Hippocampal formation (tissue), 2 donors: ENCODE measurements at regions not wholly inside any gene's neighbourhood (a gene's known extent, or its start where the extent isn't known, plus 50 kb on each side); places are given as distances from the start of the nearest gene placed in this dataset.

Experiments
- DNase-seq, 2 donors: peaks; one replicate each; lab custom pipeline; 2025; lab: John Stamatoyannopoulos, UW

DNA sequence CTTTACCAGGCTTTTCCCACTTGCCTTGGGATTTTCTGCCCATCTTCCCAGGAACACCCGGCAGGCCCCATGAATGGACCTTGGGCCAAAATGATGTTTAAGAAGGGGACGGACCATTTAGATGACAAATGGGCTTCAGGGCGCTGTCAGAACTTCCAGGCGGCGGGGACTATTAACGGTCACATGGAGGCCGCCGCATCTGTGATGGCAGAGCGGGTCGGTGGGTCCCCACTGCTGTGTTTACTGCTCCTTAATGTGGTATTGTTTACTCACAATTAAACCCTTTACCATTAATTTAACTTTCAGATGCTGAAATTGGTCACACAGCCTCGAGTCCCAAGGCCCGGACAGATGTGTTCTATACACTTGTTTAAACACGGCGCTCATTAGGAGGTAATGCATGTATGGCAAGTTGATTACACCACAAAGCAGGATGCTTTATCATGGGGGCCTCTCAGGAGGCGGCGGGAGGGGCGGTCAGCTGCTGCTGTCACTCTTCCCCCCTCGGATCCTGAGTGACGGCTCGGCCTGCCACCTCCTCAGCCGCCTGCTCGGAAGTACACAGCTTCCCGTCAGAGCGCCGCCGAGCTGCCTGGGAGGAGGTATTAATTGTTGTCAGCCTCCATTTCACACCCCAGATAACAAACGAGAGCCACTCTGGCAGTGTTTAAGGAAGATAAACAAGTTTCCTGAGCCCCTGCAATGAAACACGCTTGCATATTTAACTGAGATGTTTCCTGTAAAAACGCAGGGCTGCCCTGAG is 83.9 kb upstream of the IRX3 start:
- no peak for DNase-seq

DNA sequence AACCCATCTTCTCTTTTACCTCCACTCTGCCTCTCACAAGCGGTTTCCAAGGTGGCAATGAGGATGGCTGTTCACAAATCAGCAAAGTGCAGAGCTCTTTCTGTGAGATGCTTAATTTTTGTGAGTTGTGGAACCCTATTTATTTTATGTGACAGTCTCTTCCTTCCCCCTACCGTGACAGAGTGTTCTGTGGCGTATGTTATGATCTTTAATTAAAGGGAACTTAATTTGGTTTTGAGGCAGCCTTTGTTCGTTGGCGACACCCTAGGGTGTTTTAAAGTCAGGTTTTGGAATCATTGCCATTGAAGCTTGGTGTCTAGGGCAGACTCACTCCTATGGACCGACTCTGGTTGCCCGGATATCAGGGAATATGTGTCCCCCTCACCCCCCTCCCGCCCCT is 83.3 kb upstream of the IRX3 start:
- no peak for DNase-seq

DNA sequence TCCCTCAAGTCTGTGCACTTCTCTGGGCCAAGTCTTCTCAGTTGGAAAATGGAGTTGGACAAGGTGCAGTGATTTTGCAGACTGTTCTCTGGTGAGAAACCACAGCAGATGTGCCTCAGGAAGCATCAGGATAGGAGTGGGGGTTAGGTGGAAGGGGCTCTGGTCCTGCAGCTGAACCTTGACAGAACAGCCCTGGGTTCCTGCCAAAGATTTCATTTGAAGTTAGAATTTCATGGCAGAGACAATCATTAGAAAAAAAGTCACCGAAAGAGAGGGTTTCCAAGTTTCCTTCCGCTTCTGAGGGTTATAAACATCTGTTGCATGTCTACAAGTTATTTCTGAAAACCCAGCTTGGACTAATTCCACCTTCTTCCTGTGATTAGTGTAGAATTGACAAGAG is 80.4 kb upstream of the IRX3 start:
- no peak for DNase-seq

DNA sequence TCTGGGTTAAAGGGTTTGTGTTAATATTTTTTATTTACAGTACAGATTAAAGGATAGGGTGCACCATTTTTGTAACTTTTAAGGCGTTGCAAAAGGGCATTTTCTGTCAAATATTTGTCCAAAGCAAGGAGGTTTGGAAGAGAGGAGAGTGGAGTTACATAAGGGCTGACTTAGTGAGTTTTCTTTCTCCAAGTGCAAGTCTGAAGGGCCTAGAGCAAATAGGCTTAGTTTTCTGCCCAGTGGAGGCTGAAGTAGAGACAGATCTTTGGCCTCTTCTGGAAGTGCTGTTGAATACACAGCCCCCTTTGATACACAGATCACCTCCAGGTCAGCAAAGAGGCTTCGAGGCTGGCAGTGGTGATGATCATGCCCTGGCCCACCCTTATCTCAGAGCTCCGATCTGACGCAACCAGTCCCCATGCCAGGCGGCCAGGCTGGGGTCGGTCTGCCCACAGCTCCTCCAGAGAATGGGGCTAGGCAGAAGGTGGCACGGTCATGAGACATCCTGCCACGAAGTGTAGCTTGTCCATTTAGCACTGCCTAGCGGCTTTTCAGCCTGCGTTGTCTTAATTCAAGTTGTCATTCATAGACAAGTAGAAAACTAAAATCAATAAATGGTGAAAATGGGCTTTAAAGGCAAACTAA is 79.5 kb upstream of the IRX3 start:
- no peak for DNase-seq

DNA sequence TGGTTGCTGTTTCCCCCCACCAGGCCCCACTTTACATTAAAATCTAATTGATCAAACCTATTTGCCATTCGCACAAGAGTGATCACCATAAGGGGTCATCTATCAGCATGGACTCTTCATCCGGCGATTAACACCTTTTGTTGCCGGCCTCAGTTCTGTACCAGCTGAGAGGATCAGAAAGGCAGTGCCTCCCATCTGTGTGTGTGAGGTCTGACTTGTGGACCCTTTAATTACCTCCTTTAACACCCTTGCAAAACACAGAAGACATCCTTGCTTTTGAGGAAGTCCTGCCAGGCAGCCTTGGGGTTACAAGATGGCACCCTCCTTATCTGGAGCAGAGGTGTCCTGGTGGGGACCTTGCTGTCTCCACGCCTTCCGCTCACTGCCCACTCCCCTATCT is 77.2 kb upstream of the IRX3 start:
- DNase-seq: no peak

DNA sequence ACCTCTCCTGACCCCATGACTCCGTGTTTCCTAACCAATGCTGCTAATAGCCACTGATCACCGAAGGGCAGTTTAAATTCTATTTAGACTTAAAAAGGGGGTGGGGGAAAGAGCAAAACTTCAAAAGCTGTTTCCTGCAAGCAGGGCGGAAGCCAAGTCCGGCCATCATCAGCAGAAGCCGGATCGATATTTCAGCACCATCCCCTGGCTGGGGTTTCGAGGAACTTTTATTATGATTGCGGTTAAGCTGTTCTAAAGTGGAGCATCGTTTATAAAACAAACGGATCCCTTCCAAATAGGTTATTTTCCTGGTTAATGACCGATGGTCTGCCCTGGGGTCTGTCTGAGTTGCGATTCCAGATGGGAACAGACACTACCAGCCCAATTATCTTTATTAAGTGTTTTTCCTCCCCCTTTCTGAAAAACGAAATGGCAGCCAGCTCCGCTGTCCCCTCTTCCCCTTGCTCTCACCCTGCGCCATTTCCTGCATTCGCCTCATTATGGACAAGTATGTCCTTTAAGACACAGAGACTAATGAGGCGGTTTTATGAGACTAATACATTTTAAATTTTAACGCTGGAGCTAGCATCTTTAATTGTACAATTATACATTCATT is 76.1 kb upstream of the IRX3 start:
- no peak for DNase-seq

DNA sequence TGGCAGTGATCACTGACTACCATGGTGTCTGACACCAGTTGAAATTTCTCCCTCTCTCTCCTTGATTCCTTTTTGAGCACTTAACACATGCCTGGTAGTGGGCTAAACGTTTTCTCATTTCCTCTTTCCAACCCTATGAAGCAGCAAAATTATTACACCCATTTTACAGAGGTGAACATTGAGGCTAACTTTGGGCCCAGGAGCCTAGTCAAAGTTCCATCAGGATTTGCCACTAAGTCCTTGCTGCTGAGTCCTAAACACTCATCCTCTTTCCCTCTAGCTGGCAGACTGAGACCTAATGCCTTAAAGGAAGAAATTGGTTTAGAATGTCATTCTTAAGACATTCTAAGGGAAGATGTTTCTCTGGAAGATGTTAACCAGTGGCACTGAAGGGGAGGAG is 74.7 kb upstream of the IRX3 start:
- DNase-seq: no peak

DNA sequence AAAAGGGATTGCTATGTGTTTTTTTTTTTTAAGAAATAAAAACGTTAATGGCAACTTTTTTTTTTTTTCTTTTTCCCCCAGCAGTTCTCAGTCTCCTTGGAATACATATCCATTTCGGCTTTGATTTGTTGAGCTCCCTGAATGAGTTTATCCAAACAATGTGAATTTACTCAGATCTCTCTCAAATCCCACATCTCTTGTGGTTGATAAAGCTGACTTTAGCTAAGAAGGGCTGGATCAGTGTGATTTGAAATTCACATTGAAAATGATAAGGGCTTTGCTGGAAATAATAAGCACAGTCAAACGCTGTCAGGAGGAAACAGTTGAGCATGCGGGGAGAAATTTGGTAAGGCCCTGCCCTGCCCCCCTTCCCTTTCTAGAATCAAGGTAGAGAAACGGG is 74.1 kb upstream of the IRX3 start:
- no peak for DNase-seq

DNA sequence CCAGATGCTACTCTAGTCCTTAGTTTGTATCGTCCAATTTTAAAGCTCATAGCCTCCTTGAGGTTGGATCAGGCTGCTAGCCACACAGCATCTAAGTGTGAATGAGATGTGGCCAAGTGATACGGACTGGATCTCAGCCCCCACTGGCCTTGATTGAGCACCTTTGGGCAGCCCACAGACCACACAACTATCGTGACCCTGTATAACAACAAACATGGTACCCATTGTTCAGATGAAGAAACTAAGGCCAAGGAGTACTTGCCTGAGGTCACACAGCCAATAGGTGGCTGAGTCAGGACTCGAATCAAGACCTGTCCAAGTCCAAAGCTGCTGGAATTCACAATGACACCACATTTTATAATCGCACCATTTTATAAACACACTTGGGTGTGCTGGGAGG is 73.0 kb upstream of the IRX3 start:
- DNase-seq: no peak

DNA sequence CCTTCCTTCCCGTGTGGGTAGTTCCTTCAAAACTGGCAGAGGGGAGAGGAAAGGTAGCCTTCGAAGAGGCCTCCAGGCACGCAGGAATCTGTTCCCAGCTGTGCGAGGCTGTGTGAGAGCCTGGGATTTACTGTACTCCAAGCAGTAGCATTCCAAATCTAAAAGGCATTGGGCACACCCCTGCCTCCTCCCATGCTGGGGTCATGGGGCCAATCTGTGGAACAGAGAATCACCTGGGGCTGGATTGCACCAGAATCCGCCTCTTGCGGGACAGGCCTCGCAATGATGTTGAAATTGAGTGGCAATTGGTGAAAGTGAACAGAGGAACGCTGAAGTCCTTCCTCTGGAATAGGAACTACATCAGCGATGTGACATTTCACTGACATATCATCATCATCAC is 72.5 kb upstream of the IRX3 start:
- DNase-seq: no peak

DNA sequence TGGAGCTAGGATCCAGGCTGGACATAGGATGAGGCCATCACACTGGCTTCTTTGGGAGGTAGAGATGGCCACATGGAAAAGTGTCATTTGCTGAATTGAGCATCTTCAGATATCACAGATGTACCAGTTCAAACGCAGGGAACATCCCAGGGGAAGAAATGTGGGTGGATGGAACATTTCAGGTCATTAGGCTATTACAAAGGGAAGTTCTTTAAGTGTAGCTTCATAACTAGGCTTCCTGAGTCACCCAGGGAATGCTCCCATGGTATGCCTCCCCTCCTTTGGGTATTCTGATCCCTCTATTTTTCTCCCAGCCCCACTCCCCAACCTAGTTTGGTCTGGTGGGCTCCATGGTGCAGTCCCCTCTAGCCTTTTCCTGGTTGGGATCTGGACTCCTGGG is 69.8 kb upstream of the IRX3 start:
- no peak for DNase-seq

DNA sequence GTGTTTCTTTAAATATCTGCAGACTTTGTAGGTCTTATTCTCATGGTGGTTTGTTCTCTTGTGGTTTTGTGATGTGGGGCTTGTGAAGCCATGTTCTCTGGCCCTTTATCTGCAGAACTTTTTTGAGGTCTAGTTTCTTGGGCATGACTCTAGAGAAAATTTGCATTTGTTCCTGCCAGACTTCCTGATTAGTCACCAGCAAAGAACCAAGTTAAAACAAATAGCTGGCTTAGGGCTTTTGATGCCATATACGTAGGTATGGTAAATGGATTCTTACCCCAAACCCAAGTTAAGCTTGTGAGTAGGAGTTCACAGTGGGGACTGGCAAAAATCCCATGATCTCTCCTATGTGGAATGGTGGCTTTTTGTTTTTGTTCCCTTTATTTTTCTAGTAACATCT is 68.7 kb upstream of the IRX3 start:
- no peak for DNase-seq

DNA sequence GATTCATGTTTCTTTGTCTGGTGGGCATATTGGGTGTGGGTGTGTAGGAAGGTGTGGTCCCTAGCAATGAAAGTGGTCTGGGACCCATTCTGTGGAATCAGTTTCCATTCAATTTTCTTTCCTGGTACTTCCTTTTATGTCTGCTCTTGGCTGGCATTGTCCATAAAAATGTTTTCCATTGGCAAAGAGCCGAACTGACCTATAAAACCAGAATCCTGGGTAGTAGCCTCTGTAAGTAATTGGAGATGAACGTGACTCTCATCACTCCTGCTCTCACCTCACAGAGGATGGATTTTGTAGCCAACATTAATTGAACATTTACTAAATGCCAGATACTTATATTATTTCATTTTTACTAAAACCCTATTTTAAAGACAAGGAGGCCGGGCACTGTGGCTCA is 66.5 kb upstream of the IRX3 start:
- DNase-seq: no peak

DNA sequence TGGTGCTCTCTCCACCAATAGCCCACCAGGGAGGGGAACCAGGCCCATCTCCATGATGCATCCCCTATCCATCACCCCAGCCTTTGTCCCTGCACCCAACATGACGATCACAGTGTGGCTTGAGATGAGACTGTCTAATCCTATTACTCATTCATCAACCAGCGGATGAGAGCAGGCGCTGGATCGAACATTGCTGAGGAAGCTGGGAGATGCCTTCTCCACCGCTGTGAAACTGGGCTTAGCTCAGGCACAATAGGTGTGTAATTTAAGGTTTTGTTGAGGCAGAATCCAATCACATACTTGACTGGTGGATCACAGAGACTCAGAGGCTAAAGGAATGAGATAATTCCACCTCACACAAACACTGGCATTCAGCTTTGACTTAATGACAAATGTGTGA is 64.6 kb upstream of the IRX3 start:
- no peak for DNase-seq

DNA sequence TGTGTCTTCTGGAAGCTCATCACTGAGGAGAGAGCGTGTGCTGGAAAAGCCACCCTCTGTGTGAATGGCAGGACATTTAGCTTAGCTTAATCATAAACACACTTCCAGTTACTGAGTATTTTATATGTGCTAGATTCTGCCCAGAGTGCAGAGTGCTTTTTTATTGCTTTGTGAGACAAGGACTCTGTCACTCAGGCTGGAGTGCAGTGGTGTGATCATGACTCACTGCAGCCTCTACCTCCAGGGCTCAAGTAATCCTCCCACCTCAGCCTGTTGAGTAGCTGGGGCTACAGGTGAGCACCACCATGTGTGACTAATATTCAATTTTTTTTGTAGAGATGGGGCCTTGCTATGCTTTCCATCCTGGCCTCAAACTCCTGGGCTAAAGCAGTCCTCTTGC is 61.4 kb upstream of the IRX3 start:
- DNase-seq: no peak

DNA sequence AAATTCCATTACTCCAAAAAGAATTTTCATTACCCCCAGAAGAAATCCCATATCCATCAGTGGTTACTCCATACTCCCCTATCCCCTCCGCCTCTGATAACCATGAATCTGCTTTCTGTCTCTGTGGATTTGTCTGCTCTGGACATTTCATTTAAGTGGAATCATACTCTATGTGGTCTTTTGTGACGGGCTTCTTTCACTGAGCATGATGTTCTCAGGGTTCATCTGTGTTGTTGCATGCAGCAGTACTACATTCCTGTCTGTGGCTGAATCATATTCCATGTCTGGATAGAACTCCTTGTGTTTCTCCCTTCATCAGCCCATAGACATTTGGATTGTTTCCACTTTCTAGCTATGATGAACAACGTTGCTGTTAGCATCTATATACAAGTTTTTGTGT is 59.5 kb upstream of the IRX3 start:
- no peak for DNase-seq

DNA sequence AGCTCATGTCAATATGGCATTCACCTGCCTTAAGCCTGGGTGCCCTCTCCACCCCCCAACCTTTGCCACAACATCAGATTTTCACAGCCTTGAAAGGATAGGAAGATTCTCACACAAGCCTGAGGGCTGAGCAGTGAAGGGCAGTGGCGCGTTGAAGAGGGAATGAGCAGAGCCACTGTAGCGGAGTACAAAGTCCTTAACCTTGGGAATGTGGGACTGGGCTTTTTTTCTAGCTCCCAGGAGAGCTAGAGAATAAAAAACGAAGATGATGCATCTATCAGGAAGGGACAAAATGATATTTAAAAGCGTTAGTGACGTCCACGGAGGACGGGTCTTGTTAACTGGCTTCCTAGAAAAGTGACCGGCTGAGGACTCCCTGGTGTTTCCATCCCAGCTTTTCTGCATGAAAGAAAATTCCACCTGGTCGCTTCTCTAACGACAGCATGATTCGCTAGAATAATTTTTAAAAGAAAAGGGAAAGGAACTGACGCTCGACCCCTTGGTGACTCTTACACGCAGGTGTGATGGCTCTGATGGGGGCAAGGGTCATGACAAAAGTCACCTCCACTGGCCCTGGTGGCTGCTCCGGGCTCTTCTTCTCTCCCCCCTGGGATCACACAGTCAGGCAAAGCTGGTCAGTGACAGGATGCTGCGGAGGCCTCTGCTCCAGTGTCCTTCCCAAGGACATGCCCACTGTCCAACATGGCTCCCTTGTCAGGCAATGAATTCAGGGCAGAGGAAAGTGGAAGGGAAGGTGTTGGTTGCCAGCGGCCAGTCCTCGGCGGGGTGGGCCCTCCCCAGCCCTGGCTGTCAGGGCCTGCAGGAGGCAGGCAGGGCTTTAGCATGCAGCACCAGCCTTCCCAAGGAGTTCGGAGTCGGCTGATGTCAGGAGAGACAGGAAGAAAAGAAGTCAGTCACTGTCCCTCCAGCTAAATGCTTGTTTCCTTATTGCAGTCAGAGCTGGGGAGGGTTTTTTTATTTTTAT is 58.4 kb upstream of the IRX3 start:
- no peak for DNase-seq

DNA sequence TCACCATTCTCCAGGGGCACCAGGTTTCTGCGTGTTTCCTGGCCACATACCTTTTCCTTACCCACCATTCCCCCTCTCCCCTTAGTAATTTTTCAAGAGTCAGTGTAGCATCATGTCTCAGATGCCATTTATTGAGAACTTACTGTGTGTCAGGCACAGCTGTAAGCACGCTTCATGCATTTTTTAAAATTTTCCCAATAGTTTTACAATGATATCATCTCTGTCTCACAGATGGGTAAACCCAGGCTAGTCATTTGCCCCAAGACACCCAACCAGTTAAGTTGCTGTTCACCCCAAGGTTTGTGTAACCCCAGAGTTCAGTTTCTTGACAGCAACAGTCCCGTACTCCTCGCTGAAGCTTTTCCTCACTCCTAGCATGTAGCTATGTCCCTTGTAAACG is 56.4 kb upstream of the IRX3 start:
- DNase-seq: no peak

DNA sequence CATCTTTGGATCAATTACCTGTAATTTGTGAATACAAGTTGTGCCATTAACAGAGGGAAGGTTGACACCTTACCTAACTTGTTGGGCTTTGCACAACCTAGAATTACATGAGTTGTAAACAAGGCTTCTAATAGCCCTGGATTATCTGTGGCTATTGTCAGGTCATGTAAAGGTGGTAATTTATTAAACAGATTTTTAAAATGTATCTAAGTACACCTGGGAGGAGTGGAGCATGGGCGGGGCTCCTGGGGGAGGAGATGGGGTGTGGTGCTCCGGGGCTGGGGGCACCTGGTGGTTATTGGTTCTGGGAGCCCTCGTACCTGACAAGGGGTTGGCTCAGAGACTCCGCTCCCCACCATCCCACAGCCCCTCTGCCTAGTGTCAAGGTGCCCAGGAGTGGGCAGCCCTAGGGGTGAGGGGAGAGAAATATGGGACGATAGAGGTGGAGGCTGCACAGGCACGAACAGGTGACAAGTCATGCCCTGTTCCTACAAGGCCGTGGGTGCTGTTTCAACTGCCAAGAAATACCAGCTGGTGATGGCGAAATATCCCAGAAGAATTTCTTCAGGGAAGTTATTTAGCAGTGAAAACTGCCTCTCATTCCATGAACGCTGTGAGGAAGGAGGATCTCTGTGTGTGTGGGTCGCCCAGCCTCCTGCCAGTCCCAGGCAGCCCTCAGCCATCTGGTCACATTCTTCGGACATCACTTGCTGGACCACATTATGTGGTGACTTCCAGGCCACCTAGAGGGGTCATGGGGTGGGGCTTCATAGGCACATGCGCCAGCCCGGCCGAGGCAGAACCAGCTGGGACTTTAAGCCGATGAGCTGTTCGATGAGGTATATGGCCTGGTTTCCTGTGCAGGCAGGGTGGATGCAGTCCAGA is 55.5 kb upstream of the IRX3 start:
- DNase-seq: no peak

DNA sequence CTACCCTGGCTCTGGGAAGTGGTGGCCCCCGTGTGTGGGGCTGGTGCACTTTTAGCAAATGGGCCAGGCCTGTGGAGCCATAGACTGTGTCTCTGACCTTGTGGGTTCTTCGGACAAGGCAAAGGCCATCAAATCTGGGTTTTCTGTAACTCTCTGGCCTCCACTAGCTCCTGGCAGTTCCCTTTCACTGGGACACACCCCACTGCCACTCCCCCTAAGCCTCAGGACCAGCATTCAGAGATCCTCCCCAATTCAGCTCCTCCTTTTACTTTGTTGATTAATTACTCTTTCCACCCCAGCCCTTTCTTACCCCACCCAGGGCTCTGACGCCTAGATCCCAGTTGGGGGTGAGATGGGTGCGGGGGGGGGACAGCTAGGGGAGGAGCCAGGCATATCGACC is 53.9 kb upstream of the IRX3 start:
- DNase-seq: no peak

DNA sequence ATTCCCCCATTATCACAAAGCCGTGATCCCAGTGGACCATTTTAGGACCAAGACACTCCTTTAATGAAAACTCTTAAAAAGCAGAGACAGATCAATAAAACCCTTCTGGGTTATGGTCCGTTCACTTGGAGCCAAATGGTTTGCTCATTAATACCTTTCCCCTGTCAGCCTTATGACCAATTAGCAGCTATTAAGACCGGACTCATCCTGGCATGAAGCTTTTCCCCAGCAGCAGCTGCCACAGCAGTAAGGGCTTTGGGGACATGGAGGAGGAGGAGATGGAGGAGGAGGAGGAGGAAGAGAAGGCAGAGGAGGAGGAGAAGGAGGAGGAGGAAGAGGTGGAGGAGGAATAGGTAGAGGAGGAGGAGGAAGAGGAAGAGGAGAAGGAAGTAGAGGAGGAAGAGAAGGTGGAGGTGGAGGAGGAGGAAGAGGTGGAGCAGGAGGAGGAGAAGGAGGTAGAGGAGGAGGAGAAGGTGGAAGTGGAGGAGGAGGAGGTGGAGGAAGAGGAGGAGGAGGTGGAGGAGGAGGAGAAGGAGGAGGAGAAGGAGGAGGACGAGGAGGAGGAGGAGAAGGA is 50.1 kb upstream of the IRX3 start:
- DNase-seq: no peak
